Mesendoderm (in vitro differentiated cells): ENCODE measurements at regions not wholly inside any gene's neighbourhood (a gene's known extent, or its start where the extent isn't known, plus 50 kb on each side); places are given as distances from the start of the nearest gene placed in this dataset.

Source experiments
- DNase-seq: peaks from one replicate; pipeline ENCODE4 v3.0.0; 2013
- H2AK5ac ChIP-seq: 2 replicates; pipeline ENCODE4 v1.6.1; 2013; ENCODE audit warnings: low read length, inconsistent platforms
- H2BK120ac ChIP-seq: 2 replicates; pipeline ENCODE4 v1.6.1; 2013; ENCODE audit warnings: low read depth, mild to moderate bottlenecking, low read length, moderate library complexity, mixed read lengths
- H2BK15ac ChIP-seq: replicated peaks from 2 replicates; pipeline ENCODE4 v1.6.1; 2013; ENCODE audit warnings: low read depth, mild to moderate bottlenecking, moderate library complexity
- H2BK5ac ChIP-seq: 2 replicates; pipeline ENCODE4 v1.6.1; 2013; ENCODE audit warnings: low read length, inconsistent platforms
- H3K18ac ChIP-seq: 2 replicates; pipeline ENCODE4 v1.6.1; 2013; ENCODE audit warnings: mild to moderate bottlenecking, low read length, mixed read lengths
- H3K23ac ChIP-seq: one replicate; pipeline ENCODE4 v1.6.1; 2013; ENCODE audit warnings: low read length
- H3K27ac ChIP-seq: 2 replicates; pipeline ENCODE4 v1.5.1; 2013; ENCODE audit warnings: low read depth, mild to moderate bottlenecking, inconsistent platforms, low read length, moderate library complexity
- H3K27me3 ChIP-seq: 2 replicates; pipeline ENCODE4 v1.6.1; 2013; ENCODE audit warnings: low read length, control low read depth, mild to moderate bottlenecking, inconsistent platforms; ENCODE audit not compliant: insufficient read depth, poor library complexity
- H3K36me3 ChIP-seq: 2 replicates; pipeline ENCODE4 v1.6.1; 2013; ENCODE audit warnings: low read length, inconsistent platforms; ENCODE audit not compliant: control insufficient read depth, insufficient read depth
- H3K4ac ChIP-seq: one replicate; pipeline ENCODE4 v1.6.1; 2013; ENCODE audit warnings: low read depth, mild to moderate bottlenecking, low read length, moderate library complexity
- H3K4me1 ChIP-seq: 2 replicates; pipeline ENCODE4 v1.6.1; 2013; ENCODE audit warnings: low read depth, low read length, inconsistent platforms; ENCODE audit not compliant: control insufficient read depth
- H3K4me2 ChIP-seq: 2 replicates; pipeline ENCODE4 v1.6.1; 2013; ENCODE audit warnings: low read length
- H3K4me3 ChIP-seq: 2 replicates; pipeline ENCODE4 v1.5.1; 2013; ENCODE audit warnings: mild to moderate bottlenecking, low read length
- H3K56ac ChIP-seq: one replicate; pipeline ENCODE4 v1.6.1; 2013; ENCODE audit warnings: low read length
- H3K79me1 ChIP-seq: 2 replicates; pipeline ENCODE4 v1.6.1; 2013; ENCODE audit warnings: low read length, inconsistent platforms
- H3K79me2 ChIP-seq: 2 replicates; pipeline ENCODE4 v1.6.1; 2013; ENCODE audit warnings: mild to moderate bottlenecking, low read length; ENCODE audit not compliant: control insufficient read depth, insufficient read depth
- H3K9ac ChIP-seq: 2 replicates; pipeline ENCODE4 v1.6.1; 2013; ENCODE audit warnings: low read length, inconsistent platforms
- H4K5ac ChIP-seq: one replicate; pipeline ENCODE4 v1.6.1; 2013; ENCODE audit warnings: low read length
- H4K8ac ChIP-seq: one replicate; pipeline ENCODE4 v1.6.1; 2013; ENCODE audit warnings: low read depth, mild to moderate bottlenecking, control low read depth, low read length, moderate library complexity
- WGBS: extraction: QIAGEN DNeasy Blood & Tissue Kit; methylation state at CpG from one replicate; pipeline ENCODE4 v1.1.7; 2013; ENCODE audit warnings: low lambda C conversion rate, missing lambda C conversion rate; ENCODE audit not compliant: insufficient coverage; ENCODE audit errors: extremely low coverage; 5-methylcytosine and 5-hydroxymethylcytosine counted together

- H3K79me1 ChIP-seq: no peaks in the 10 kb centered on the region
- no peaks in the 10 kb centered on the region for H3K27me3 ChIP-seq
- H3K23ac ChIP-seq: no peak overlapping the region
- H3K4me3 ChIP-seq: no peak overlapping the region
- H3K4ac ChIP-seq: no peak overlapping the region
- H3K18ac ChIP-seq: no peak overlapping the region
- H4K5ac ChIP-seq: no peak overlapping the region
- no peak overlapping the region for H2AK5ac ChIP-seq
- no peaks in the 10 kb centered on the region for H3K36me3 ChIP-seq
- DNase-seq: no peak
- H3K27ac ChIP-seq: no peak overlapping the region
- H3K56ac ChIP-seq: no peak overlapping the region
- no peak overlapping the region for H2BK15ac ChIP-seq
- no CpG with 5 or more reads among the region's 2 CpGs for WGBS
- no peak overlapping the region for H2BK120ac ChIP-seq
- no peak overlapping the region for H3K4me2 ChIP-seq
- H4K8ac ChIP-seq: no peak overlapping the region
- H3K79me2 ChIP-seq: no peaks in the 10 kb centered on the region
- H3K4me1 ChIP-seq: no peaks in the 10 kb centered on the region
- no peak overlapping the region for H2BK5ac ChIP-seq
- no peak overlapping the region for H3K9ac ChIP-seq
These were observed 1313.7 kb downstream of the NCAM2 start for GRCh38 chr21:22311741-22312462.

GRCh38 chr21:22314963-22315362, 1316.8 kb downstream of the NCAM2 start:
- H3K27me3 ChIP-seq: no peaks in the 10 kb centered on the region
- no peaks in the 10 kb centered on the region for H3K79me1 ChIP-seq
- no peak overlapping the region for H3K4ac ChIP-seq
- no CpG with 5 or more reads among the region's 1 CpG for WGBS
- no peak overlapping the region for H3K4me2 ChIP-seq
- no peak overlapping the region for H2BK15ac ChIP-seq
- H4K5ac ChIP-seq: no peak overlapping the region
- H3K4me1 ChIP-seq: no peaks in the 10 kb centered on the region
- no peak overlapping the region for H3K4me3 ChIP-seq
- no peaks in the 10 kb centered on the region for H3K79me2 ChIP-seq
- no peak overlapping the region for H2BK5ac ChIP-seq
- H3K23ac ChIP-seq: no peak overlapping the region
- no peak overlapping the region for H2BK120ac ChIP-seq
- no peak overlapping the region for H2AK5ac ChIP-seq
- no peak overlapping the region for H4K8ac ChIP-seq
- no peak for DNase-seq
- no peaks in the 10 kb centered on the region for H3K36me3 ChIP-seq
- H3K18ac ChIP-seq: no peak overlapping the region
- no peak overlapping the region for H3K27ac ChIP-seq
- no peak overlapping the region for H3K56ac ChIP-seq
- no peak overlapping the region for H3K9ac ChIP-seq

DNA sequence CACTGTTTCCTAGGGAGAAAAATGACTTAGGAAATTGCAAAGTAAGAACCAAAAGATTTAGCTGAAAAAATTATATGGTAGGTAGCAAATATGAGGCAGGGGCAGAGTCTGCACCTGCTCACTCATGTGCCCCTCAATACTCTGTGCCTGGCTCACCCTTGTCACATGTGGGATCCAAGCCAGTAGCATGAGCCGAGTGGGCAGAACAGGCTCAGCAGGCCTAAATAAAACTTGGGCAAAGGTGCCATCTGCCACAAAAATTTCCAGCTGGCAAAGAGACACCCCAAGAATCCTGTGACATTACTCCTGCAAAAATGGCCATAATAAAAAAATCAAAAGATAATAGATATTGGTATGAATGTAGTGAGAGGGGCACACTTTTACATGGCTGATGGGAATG, 1321.2 kb downstream of the NCAM2 start:
- WGBS: no CpG with 5 or more reads among the region's 1 CpG

GRCh38 chr21:22342889-22343288, 1344.7 kb downstream of the NCAM2 start:
- H3K79me1 ChIP-seq: no peaks in the 10 kb centered on the region
- no peak for DNase-seq
- no peak overlapping the region for H3K23ac ChIP-seq
- H3K36me3 ChIP-seq: no peaks in the 10 kb centered on the region
- H3K4ac ChIP-seq: no peak overlapping the region
- H3K27me3 ChIP-seq: no peaks in the 10 kb centered on the region
- no peak overlapping the region for H3K4me2 ChIP-seq
- H2AK5ac ChIP-seq: no peak overlapping the region
- H3K18ac ChIP-seq: no peak overlapping the region
- H3K4me3 ChIP-seq: no peak overlapping the region
- H3K79me2 ChIP-seq: no peaks in the 10 kb centered on the region
- H4K5ac ChIP-seq: no peak overlapping the region
- H2BK15ac ChIP-seq: no peak overlapping the region
- no CpG with 5 or more reads among the region's 1 CpG for WGBS
- no peak overlapping the region for H3K56ac ChIP-seq
- H4K8ac ChIP-seq: no peak overlapping the region
- H3K4me1 ChIP-seq: no peaks in the 10 kb centered on the region
- H2BK120ac ChIP-seq: no peak overlapping the region
- no peak overlapping the region for H3K27ac ChIP-seq
- no peak overlapping the region for H3K9ac ChIP-seq
- H2BK5ac ChIP-seq: no peak overlapping the region

More for the DNA sequence above, 1321.2 kb downstream of the NCAM2 start:
- H3K4ac ChIP-seq: no peak overlapping the region
- H4K5ac ChIP-seq: no peak overlapping the region
- H3K36me3 ChIP-seq: no peaks in the 10 kb centered on the region
- H2BK5ac ChIP-seq: no peak overlapping the region
- no peaks in the 10 kb centered on the region for H3K79me1 ChIP-seq
- no peak overlapping the region for H2BK120ac ChIP-seq
- H3K9ac ChIP-seq: no peak overlapping the region
- H4K8ac ChIP-seq: no peak overlapping the region
- DNase-seq: no peak
- no peak overlapping the region for H2AK5ac ChIP-seq
- no peak overlapping the region for H2BK15ac ChIP-seq
- H3K56ac ChIP-seq: no peak overlapping the region
- no peaks in the 10 kb centered on the region for H3K27me3 ChIP-seq
- H3K18ac ChIP-seq: no peak overlapping the region
- H3K4me3 ChIP-seq: no peak overlapping the region
- H3K4me2 ChIP-seq: no peak overlapping the region
- no peaks in the 10 kb centered on the region for H3K4me1 ChIP-seq
- H3K79me2 ChIP-seq: no peaks in the 10 kb centered on the region
- H3K27ac ChIP-seq: no peak overlapping the region
- H3K23ac ChIP-seq: no peak overlapping the region

- WGBS: no CpG with 5 or more reads among the region's 2 CpGs
- no peak overlapping the region for H4K5ac ChIP-seq
- no peak overlapping the region for H4K8ac ChIP-seq
- H2AK5ac ChIP-seq: no peak overlapping the region
- no peak overlapping the region for H2BK120ac ChIP-seq
- no peak overlapping the region for H3K27ac ChIP-seq
- H2BK15ac ChIP-seq: no peak overlapping the region
- no peak overlapping the region for H3K9ac ChIP-seq
- no peak overlapping the region for H2BK5ac ChIP-seq
- no peak overlapping the region for H3K18ac ChIP-seq
- no peak overlapping the region for H3K4me3 ChIP-seq
- DNase-seq: no peak
- H3K4ac ChIP-seq: no peak overlapping the region
- H3K79me1 ChIP-seq: no peaks in the 10 kb centered on the region
- H3K27me3 ChIP-seq: no peaks in the 10 kb centered on the region
- H3K23ac ChIP-seq: no peak overlapping the region
- H3K79me2 ChIP-seq: no peaks in the 10 kb centered on the region
- no peak overlapping the region for H3K4me2 ChIP-seq
- H3K56ac ChIP-seq: no peak overlapping the region
- no peaks in the 10 kb centered on the region for H3K4me1 ChIP-seq
- no peaks in the 10 kb centered on the region for H3K36me3 ChIP-seq
These were observed 1345.1 kb downstream of the NCAM2 start for GRCh38 chr21:22343303-22343702.

- no peak overlapping the region for H3K18ac ChIP-seq
- no peak overlapping the region for H2BK120ac ChIP-seq
- no peak overlapping the region for H4K5ac ChIP-seq
- H3K27ac ChIP-seq: no peak overlapping the region
- no peaks in the 10 kb centered on the region for H3K79me1 ChIP-seq
- H3K4me1 ChIP-seq: no peaks in the 10 kb centered on the region
- H2AK5ac ChIP-seq: no peak overlapping the region
- H2BK15ac ChIP-seq: no peak overlapping the region
- no peaks in the 10 kb centered on the region for H3K36me3 ChIP-seq
- no peak overlapping the region for H3K4me3 ChIP-seq
- H4K8ac ChIP-seq: no peak overlapping the region
- no peak overlapping the region for H3K4me2 ChIP-seq
- H3K4ac ChIP-seq: no peak overlapping the region
- no peak overlapping the region for H2BK5ac ChIP-seq
- no peak overlapping the region for H3K23ac ChIP-seq
- no peak overlapping the region for H3K9ac ChIP-seq
- no peaks in the 10 kb centered on the region for H3K27me3 ChIP-seq
- DNase-seq: no peak
- H3K56ac ChIP-seq: no peak overlapping the region
- no peaks in the 10 kb centered on the region for H3K79me2 ChIP-seq
These were observed 1345.5 kb downstream of the NCAM2 start for GRCh38 chr21:22343721-22344120.
